Caco-2 (cell line): ENCODE measurements at regions not wholly inside any gene's neighbourhood (a gene's known extent, or its start where the extent isn't known, plus 50 kb on each side); places are given as distances from the start of the nearest gene placed in this dataset.

Experiments used
- BruUV-seq: library from RNA; stranded (reverse); fragments of 400-500 nt; replicated peaks from 2 replicates; lab custom pipeline; 2021; lab: Mats Ljungman, UMichigan
- CTCF ChIA-PET: fragments of 300-600 bp; sonication (Branson Sonifier 250); formaldehyde crosslinking; loops from one replicate; lab custom pipeline; 2022; ENCODE audit warnings: antibody characterized with exemption; lab: Charles Lee
- POLR2A ChIA-PET: fragments of 300-600 bp; sonication (Branson Sonifier 250); formaldehyde crosslinking; loops from one replicate; lab custom pipeline; 2022; ENCODE audit warnings: antibody characterized with exemption; lab: Charles Lee
- DNase-seq, 2 experiments: peaks; one replicate each; pipeline versions ENCODE4 v3.0.0 to v3.0.0-alpha.2; 2020 to 2022
- H3K27me3 ChIP-seq: replicated peaks from 2 replicates; pipeline ENCODE4 v1.6.0; 2011; ENCODE audit warnings: low read length; ENCODE audit not compliant: control insufficient read depth, insufficient read depth
- H3K36me3 ChIP-seq: 2 replicates; pipeline ENCODE4 v1.5.1; 2011; ENCODE audit warnings: low read length; ENCODE audit not compliant: control insufficient read depth, insufficient read depth
- H3K4me1 ChIP-seq: fragments of 250-450 bp; sonication (Bioruptor Pico); 2 replicates; pipeline ENCODE4 v1.5.1; 2020; ENCODE audit warnings: mild to moderate bottlenecking
- H3K4me3 ChIP-seq: 2 replicates; pipeline ENCODE4 v1.5.1; 2011; ENCODE audit warnings: low read depth, mild to moderate bottlenecking, control low read depth, low read length
- H3K9me3 ChIP-seq: fragments of 250-450 bp; sonication (Bioruptor Pico); 2 replicates; pipeline ENCODE4 v1.5.1; 2020; ENCODE audit warnings: mild to moderate bottlenecking, moderate library complexity
- H3K27ac Mint-ChIP-seq: one replicate; pipeline ENCODE4 v1.8.0; 2022; ENCODE audit warnings: mixed read lengths; ENCODE audit not compliant: unreplicated experiment
- H3K27me3 Mint-ChIP-seq: one replicate; pipeline ENCODE4 v1.8.0; 2022; ENCODE audit warnings: mixed read lengths; ENCODE audit not compliant: insufficient read depth, unreplicated experiment
- H3K36me3 Mint-ChIP-seq: one replicate; pipeline ENCODE4 v1.8.0; 2022; ENCODE audit warnings: mild to moderate bottlenecking, mixed read lengths; ENCODE audit not compliant: insufficient read depth, unreplicated experiment
- H3K4me1 Mint-ChIP-seq: one replicate; pipeline ENCODE4 v1.8.0; 2022; ENCODE audit warnings: low read depth, mixed read lengths; ENCODE audit not compliant: unreplicated experiment
- H3K4me3 Mint-ChIP-seq: one replicate; pipeline ENCODE4 v1.8.0; 2022; ENCODE audit warnings: mild to moderate bottlenecking, moderate library complexity, mixed read lengths; ENCODE audit not compliant: unreplicated experiment
- H3K9me3 Mint-ChIP-seq: one replicate; pipeline ENCODE4 v1.8.0; 2022; ENCODE audit warnings: mixed read lengths; ENCODE audit not compliant: unreplicated experiment
- CTCF ChIP-seq, 2 experiments: fragments of 200-600 bp in 1 of 2; IDR thresholded peaks; 1 replicate in 1 of 2; 2 replicates in 1 of 2; pipeline versions ENCODE4 v1.5.1 to v1.8.0; 2011 to 2022; ENCODE audit warnings: antibody characterized with exemption in 1 of 2, control low read depth in 1 of 2, inconsistent platforms in 1 of 2, low read depth in 1 of 2, low read length in 1 of 2, mild to moderate bottlenecking in 1 of 2, moderate library complexity in 1 of 2; ENCODE audit not compliant: insufficient read depth in 1 of 2, severe bottlenecking in 1 of 2, unreplicated experiment in 1 of 2
- intact Hi-C: fragments of 100-400 bp; cut with micrococcal nuclease; formaldehyde crosslinking; loops from one replicate; pipeline ENCODE4 v1.10.0; 2022; ENCODE audit not compliant: unreplicated experiment

- CTCF ChIA-PET = no interaction called here
- Mint-ChIP-seq H3K36me3 (no peaks in the 10 kb centered on the region), H3K27ac (no peak overlapping the region), H3K4me3 (no peak overlapping the region), H3K4me1 (no peaks in the 10 kb centered on the region), H3K27me3 (no peaks in the 10 kb centered on the region), H3K9me3 (no peaks in the 10 kb centered on the region)
- Histone ChIP-seq H3K36me3 (no peaks in the 10 kb centered on the region), H3K4me1 (no peaks in the 10 kb centered on the region), H3K27me3 (no peaks in the 10 kb centered on the region), H3K4me3 (no peak overlapping the region), H3K9me3 (no peaks in the 10 kb centered on the region)
- no TSS peak for BruUV-seq
- DNase-seq = no peak
- no peak for TF ChIP-seq CTCF (IDR thresholded peaks at IDR 0.05; ENCODE audit: insufficient read depth in 1 of 2, low read depth in 1 of 2, low read length in 1 of 2, severe bottlenecking in 1 of 2, unreplicated experiment in 1 of 2)
- POLR2A ChIA-PET = no interaction called here
- intact Hi-C loops = no loop called here
Observed at GRCh38 chrX:40340116-40340515, 240.7 kb upstream of the ATP6AP2 start.

GRCh38 chrX:40333344-40333743 is 235.6 kb upstream of the BCOR start:
- Mint-ChIP-seq H3K27me3 (no peaks in the 10 kb centered on the region), H3K36me3 (no peaks in the 10 kb centered on the region), H3K27ac (no peak overlapping the region), H3K4me1 (no peaks in the 10 kb centered on the region), H3K9me3 (no peaks in the 10 kb centered on the region), H3K4me3 (no peak overlapping the region)
- no TSS peak for BruUV-seq
- no peaks in the 10 kb centered on the region for H3K9me3 ChIP-seq
- no peak overlapping the region for H3K4me3 ChIP-seq
- intact Hi-C loops = no loop called here
- H3K36me3 ChIP-seq = no peaks in the 10 kb centered on the region
- TF ChIP-seq CTCF (IDR thresholded peaks at IDR 0.05; ENCODE audit: insufficient read depth in 1 of 2, low read depth in 1 of 2, low read length in 1 of 2, severe bottlenecking in 1 of 2, unreplicated experiment in 1 of 2) = no peak
- H3K27me3 ChIP-seq = no peaks in the 10 kb centered on the region
- ChIA-PET POLR2A (interaction anchor here (0.6 kb wide), 1 partner anchor 66 kb away, joined by 3 read pairs; no protein-coding TSS in a partner anchor), CTCF (no interaction called here)
- DNase-seq = no peak
- H3K4me1 ChIP-seq = no peaks in the 10 kb centered on the region

GRCh38 chrX:40331762-40332161 is 234.0 kb upstream of the BCOR start:
- Mint-ChIP-seq H3K4me1 (no peaks in the 10 kb centered on the region), H3K27me3 (no peaks in the 10 kb centered on the region), H3K36me3 (no peaks in the 10 kb centered on the region)

More at GRCh38 chrX:40331762-40332161, 234.0 kb upstream of the BCOR start:
- Histone ChIP-seq H3K36me3 (no peaks in the 10 kb centered on the region), H3K9me3 (no peaks in the 10 kb centered on the region), H3K4me1 (no peaks in the 10 kb centered on the region), H3K4me3 (no peak overlapping the region), H3K27me3 (no peaks in the 10 kb centered on the region)
- Mint-ChIP-seq H3K9me3 (no peaks in the 10 kb centered on the region), H3K4me3 (no peak overlapping the region), H3K27ac (no peak overlapping the region)
- DNase-seq = no peak
- no TSS peak for BruUV-seq
- no peak for TF ChIP-seq CTCF (IDR thresholded peaks at IDR 0.05; ENCODE audit: insufficient read depth in 1 of 2, low read depth in 1 of 2, low read length in 1 of 2, severe bottlenecking in 1 of 2, unreplicated experiment in 1 of 2)
- CTCF ChIA-PET = no interaction called here
- intact Hi-C loops = no loop called here
- POLR2A ChIA-PET = no interaction called here
